Right renal pelvis (tissue), 4 donors: ENCODE measurements at regions not wholly inside any gene's neighbourhood (a gene's known extent, or its start where the extent isn't known, plus 50 kb on each side); places are given as distances from the start of the nearest gene placed in this dataset.
"Not testable (repeated sequence)": the region's sequence is repeated elsewhere in the genome, so short reads cannot be mapped to it uniquely, and the experiment has no call there.

Experiments
- DNase-seq, 4 donors: peaks; one replicate each; pipeline ENCODE4 v3.0.0-alpha.2; 2013; ENCODE audit warnings: low read depth in 4 of 4, low spot score in 3 of 4, missing footprints in 1 of 4

DNA sequence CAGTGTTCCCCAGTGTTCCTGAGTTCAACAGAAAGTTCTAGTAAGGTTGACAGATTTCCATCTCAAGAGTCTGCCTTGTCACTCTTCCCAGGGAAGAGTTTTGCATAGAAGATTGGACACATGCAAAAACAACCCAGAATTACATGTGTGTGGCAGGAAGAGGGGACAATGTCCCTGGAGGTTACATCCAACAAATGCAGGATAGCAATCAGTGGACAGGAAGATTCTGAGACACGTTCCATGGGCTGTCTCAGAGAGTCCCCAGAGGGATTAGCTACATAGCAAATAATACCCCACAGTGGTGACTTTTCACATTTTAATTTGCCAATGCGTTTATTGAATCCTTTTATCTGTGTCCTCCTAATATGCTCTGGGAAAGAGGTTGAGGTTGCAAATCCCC lies 321.1 kb upstream of the SPATA31A3 start:
- DNase-seq, result not testable (repeated sequence)

DNA sequence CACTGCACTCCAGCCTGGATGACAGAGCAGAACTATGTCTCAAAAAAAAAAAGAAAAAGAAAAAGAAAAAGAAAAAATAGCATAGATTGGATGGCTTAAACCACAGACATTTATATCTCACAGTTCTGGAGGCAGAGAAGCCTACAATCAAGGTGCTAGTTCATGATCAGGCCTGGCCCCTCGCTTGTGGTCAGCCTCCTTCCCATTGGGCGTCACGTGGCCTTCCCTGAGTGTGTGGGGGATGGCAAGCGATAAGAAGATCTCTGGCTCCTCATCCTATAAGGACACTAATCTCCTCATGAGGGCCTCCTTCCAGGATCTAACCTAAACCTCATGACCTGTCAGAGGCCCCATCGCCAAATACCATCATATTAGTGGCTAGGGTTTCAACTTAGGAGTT lies 320.2 kb upstream of the SPATA31A3 start:
- DNase-seq, result not testable (repeated sequence)

DNA sequence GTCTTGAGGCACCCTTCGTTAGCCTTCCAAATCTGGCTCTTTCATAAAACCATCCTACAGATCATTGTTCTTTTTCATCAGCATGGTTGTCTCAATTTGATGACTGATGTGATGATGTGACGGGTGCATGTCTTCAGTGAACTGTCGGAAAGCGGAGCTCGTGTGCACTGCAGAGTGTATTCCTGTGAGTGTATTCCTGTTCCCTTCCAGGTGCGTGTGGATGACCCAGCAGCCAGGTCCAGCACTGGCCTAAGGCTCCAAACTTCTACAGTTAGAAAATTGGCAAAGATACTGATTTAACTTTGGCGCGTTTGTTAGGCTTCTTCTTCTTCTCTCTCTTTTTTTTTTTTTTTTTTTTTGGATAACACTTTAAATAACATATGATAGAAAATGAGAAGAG lies 314.8 kb upstream of the SPATA31A3 start:
- not testable (repeated sequence) for DNase-seq

DNA sequence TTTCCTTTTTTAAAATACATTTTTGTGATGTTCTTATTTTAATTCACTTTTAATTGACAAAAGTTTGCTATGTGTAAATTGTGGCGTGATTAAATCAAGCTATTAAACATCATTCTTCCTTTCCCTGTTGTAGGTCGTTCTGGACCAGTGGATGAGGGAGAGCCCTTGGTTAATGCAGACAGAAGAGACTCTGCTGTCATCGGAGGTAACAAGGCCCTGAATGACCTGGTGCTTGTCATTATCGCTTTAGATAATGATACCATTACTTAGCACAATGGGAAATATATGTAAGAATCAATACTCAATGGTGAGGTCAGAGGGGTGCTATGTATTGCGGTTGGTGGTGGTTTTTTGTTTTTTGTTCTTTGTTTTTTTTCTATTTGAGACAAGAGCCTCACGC lies 296.4 kb upstream of the SPATA31A3 start:
- DNase-seq, result not testable (repeated sequence)

DNA sequence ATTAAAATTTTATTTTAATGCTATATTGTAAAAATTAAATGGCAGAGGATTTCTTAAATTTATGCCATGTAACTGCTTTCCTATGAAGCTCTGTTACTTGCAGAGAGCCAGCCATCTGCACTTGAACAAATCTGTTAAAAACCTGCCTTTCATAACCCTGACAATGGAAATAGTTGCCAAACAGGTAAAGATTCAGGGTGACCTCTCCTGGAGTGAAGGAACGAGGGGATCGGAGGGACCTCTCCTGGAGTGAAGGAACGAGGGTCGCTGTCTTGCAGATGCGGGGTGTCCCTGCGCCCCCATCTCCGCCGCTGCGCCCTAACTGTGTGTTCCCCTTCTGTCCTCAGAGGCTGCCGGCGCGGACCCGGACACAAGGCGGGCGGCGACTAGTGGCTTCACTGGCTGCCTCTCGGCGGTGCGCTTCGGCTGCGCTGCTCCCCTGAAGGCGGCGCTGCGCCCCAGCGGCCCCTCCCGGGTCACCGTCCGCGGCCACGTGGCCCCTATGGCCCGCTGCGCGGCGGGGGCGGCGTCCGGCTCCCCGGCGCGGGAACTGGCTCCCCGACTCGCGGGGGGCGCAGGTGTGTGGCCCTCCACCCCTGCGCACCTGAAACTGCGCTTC lies 295.9 kb upstream of the SPATA31A3 start:
- DNase-seq, result not testable (repeated sequence)

DNA sequence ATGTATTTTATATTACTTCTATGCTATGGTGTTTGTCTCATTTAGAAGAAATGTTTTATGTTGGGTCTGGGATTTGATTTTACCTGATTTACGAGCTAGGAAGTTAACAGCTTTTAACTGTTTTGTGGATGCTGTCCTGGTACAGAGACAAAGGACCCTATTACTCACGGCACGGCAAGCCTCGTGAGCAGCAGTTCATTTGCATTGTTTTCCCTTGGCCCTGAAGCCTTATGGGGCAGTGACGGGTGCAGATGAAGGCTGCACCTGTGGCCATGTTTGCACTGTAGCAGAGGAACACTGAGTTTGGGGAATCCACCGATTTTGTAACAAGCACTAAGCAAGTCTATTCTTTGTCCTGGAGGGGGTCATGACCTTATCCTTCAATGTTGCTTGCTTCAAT lies 291.9 kb upstream of the SPATA31A3 start:
- not testable (repeated sequence) for DNase-seq

DNA sequence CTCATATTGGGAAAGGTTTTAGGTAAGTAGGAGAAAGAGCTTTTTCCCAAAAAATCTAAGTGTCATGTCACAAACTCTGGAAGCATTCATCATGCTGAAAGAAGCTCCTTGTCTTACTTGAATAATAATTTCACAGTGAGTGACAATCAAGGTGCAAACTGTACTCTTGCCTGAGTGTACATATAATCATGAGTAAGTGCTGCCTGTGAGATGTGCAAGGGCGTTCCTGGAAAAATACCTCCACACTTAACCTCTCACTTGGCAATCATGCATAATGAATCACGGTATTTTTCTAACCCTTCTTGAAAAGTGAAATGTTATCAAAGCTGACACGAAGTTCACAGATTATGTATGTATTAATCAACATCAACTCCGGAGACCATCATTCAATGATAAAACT lies 289.2 kb upstream of the SPATA31A3 start:
- not testable (repeated sequence) for DNase-seq

DNA sequence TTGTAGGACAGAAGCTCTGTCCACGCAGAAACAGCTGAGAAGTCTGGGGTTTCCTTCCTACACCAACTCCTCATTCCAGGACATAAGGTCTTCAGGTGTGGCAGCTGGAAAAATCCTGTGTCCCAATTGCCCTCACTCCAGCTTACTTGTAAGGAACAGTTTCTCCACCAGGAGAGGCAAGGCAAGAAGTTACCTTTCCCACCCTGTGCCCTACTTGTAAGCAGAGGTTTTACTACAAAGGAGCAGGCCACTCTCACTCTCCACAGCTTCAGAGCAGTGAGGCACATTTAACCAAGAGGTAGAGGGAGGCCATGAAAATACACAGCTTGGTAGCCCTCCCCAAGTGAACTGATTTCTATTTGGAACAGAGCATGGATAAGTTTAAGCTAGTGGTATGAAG lies 277.3 kb upstream of the SPATA31A3 start:
- not testable (repeated sequence) for DNase-seq

DNA sequence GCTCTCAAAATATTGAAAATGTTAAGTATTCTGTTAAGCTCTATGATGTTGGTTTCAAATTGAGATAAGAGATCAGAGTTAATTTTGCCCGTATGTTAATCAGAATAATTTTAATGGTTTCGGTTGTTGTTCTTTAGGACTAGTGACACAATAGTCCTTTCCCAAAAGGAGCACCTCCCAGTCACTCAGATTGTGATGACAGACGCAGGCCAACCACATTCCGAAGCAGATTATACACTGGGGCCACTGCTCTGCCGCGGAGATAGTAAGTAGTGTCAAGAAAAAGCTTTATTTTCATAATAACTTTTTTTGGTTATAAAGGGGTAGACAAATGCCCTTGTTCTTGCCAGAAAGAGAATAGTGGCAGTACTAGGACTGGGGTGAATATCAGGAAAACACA lies 265.5 kb upstream of the SPATA31A3 start:
- not testable (repeated sequence) for DNase-seq

DNA sequence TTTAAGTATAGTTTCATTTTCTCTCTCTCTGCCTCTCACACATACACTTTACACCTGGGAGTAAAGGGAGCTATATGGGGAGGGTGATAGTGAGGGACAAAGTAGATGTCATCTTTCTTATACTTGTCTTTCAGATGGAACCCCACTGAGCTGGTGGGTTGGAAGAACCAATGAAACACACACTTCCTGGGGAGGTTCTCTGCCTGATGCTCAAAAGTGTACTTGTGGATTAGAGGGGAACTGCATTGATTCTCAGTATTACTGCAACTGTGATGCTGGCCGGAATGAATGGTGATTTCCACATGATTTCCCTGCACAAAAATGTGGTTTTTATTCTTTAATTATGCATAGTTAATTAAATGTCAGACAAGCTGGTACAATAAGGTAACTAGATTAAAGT lies 256.6 kb upstream of the SPATA31A3 start:
- DNase-seq, result not testable (repeated sequence)

DNA sequence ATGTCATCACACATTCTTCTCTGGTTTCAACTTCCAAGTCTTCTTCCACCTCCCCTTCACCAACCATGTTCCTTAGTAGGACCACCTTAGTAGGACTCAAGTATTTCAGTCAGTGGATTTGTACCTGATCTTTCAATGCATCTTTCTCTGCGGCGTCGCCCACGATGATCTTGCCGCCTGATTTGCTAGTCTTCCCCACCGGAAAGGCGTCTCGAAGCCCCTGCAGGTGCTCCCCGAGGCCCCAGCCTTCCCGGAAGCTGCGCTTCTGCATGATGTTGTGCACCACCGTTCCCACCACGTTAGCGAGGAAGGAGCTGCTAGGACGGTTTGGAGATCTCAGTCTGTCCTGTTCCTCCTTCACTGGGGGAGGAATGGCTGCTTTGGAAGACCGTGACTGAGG lies 219.7 kb upstream of the SPATA31A3 start:
- not testable (repeated sequence) for DNase-seq

DNA sequence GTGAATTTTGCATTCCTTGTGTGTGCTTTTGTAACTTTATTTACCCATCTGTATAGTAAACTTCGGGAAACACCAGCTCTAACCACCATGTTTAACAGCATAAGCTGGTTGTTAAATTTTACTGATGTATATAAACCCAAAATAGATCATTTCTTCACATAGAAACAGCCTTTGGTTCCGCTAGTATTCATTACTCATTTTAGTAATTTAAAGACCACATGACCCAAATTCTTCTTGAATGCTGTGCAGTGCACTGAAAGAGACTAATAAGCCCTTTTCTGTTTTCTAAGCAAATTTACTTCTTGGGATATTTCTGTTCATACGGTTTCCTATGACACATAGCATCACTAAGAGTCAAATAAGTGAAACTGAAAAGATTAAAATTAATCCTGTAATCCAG lies 218.5 kb upstream of the SPATA31A3 start:
- not testable (repeated sequence) for DNase-seq

DNA sequence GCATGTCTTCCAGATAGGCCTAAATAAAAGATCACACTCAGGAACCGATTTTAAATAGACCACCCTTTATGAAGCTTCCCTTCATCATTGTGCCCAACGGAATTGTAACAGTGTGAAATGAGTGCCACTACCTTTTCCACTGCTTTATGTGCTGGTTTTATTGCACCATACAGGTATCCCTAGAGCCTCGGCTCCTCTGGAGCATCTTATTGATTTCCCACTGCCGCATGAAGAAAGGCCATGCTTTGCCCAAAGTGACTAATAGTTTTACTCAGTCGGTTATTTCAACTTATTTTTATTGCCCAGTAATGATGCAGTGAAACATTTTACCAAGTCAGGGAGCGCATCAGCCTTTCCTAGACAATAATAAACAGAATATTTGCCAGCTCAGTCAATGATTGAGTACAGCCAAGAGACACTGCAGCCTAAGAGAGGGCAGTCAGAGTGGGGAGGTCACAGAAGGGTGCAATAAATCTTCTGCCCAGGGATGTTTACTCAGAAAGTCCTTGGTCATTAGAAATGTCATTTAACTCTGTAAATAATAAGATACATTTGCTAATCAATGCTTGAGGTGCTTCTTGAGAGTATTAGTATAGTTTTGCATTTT lies 216.6 kb upstream of the SPATA31A3 start:
- DNase-seq, result not testable (repeated sequence)

DNA sequence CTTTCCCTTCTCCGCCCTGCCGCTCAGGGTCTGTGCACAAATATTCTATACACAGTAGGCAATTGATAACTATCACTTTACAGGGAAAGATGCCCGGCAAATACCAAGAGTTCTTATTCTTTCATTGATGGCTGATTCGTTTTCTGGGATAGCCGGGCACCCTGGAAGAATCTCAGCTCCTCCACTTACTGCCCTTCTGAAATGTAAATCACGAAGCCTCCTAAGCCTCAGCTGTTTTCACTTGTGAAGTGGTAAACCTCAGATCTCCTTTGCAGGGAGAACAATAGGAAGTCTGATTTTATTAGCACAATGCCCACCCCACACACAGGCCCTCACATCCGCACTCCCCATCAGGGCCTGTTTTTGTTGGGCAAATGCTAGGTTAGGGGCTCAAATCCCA lies 203.8 kb upstream of the SPATA31A3 start:
- DNase-seq, result not testable (repeated sequence)

DNA sequence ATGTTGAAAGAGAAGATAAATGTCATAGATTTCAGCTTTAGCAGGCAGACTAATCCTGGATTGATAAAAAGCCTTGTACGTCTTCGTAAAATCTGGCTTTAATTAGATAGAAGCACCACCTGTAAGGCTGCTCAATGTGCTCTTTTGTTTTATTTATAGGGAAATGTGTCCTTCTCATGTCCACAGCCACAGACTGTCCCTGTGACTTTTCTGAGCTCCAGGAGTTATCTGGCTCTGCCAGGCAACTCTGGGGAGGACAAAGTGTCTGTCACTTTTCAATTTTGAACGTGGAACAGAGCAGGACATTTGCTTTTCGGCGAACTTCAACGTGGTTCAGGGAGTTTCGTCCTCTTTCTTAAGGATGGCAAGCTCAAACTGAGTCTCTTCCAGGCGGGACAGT lies 203.0 kb upstream of the SPATA31A3 start:
- DNase-seq, result not testable (repeated sequence)

DNA sequence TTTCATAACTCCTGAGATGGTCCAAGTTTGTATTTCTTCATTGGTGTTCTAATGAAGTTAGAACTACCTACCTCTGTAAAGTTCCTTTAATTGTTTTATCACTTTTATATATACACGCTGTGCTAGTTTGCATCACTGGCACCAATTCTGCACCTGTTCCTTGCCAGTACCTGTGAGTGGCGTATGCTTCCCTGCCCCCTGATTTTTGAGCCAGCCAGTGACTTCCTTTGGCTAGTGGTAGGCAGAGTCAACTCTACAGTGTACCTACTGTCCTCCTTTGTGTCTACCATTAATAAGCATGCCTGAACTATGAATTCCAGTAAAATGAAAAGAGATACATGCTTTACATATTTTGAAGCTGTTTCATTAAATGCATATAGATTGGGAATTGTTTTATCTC lies 186.8 kb upstream of the SPATA31A3 start:
- not testable (repeated sequence) for DNase-seq

DNA sequence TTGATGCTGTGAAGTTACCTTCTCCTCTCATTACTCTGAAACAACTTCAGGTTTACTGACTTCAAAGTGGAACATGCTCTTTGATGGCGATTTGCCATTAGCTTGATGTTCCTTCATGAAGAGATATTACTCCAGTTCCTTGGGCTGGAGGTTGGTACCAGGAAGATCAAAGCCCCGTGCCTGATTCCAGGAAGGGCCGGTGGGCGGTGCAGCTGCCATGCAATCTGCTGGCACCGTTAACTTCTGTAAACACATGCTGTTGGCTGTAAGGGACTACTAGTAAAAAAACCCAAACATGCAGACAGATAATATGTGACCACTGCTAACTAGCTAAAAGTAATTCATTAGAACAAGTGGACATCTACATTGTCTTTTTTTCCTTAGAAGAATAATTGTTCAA lies 182.8 kb upstream of the SPATA31A3 start:
- DNase-seq, result not testable (repeated sequence)

DNA sequence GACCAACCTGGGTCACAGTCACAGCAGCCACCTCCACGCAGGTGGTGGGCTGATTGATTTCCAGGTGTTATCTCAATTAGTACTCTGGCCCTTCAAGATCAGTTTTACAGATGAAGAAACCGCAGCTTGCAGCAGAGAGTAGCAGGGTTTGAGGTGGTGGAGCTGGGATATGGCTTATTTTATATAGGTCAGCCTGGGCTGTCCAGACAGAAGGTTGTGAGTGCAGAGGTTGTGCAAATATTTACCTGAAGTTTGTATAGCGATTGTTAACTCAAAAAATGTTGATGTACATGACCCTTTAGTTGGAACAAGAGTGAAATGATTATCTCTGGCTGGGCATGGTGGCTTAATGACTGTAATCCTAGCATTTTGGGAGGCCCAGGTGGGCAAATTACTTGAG lies 179.4 kb upstream of the SPATA31A3 start:
- DNase-seq, result not testable (repeated sequence)

DNA sequence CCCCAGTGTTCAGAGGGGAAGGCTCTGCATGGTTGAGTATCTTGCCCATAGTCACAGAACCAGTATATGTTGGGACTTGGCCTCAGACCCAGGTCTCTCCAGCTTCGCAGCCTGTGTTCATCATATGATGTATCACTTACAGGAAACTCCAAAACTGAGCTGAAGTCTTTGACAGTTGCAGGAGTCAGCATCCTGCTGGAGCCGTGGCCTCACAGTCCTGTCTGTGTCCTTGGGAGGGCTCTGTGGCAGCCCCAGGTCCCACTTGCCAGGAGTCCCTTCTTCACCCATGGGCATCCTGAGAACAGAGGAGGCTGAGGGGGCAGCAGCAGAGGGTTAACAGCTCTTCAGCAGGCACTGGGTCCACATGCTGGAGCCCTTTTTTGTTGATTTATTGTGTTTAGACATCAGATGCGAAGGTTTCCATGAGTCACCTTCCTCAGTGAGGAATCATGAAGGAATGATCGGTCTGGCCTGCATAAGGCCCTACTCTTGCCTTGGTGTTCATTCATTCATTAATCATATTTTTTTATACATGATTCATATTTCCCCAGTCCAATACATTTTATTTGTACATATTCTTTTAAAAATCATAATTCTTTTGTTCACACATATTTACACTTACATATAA lies 176.3 kb upstream of the SPATA31A3 start:
- DNase-seq, result not testable (repeated sequence)

DNA sequence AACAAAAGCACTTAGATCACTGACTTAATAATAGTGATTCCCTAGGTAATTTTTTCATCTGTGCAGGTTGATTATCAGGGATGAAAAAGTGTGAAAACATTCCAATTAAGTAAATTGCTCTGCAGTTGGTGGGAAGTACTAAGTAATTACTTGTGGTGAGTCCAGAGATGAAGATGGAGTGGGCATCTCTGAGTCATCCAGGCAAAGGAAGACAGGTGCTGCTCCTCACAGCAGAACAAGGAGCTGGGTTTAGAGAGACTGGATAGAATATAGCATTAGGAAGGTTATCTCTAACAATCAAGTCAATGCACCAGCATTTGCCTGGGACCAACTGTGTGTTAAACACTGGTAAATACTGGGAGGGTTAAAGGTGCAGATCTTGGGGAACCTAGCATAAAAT lies 174.0 kb upstream of the SPATA31A3 start:
- not testable (repeated sequence) for DNase-seq

DNA sequence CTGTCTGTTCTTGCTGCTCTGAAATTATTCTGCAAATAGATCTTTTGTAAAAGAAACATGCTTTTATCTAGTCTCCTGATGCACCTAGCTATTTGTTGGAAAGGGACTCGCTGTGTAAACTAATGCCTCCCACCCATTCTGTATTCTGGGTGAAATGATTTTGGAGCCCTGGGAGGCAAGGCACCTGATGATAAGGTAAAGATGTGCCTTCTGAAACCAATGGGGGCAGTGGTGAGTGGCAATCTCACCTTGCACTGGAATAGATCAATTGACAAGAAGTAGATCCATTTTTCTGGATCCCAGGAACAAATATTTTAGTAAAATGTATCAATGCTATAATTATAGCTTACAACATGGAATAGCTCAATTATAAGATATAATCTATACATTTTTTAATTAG lies 170.5 kb upstream of the SPATA31A3 start:
- not testable (repeated sequence) for DNase-seq

DNA sequence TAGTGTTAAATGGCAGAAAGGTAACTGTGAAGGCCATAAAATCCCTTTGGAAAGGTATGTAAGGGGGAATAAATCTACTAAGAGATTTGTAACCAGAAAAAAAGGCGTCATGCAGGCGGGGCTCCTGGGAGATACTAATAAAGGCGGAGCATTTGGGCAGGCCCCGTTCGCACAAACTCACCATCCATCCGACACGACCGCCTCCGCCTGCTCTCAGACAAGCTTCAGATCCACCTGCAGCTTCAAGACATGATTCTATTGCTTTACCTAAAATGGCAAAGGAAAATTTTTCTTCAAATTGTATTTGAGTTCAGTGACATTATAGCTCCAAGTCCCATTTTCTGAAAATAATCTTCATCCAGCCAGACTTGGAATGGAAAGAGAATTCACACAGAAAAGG lies 162.9 kb upstream of the SPATA31A3 start:
- DNase-seq, result not testable (repeated sequence)
